Rectal smooth muscle tissue (tissue), 1 donor: ENCODE measurements at regions not wholly inside any gene's neighbourhood (a gene's known extent, or its start where the extent isn't known, plus 50 kb on each side); places are given as distances from the start of the nearest gene placed in this dataset.
"Not testable (repeated sequence)": the region's sequence is repeated elsewhere in the genome, so short reads cannot be mapped to it uniquely, and the experiment has no call there.

Source experiments
- H3K27ac ChIP-seq: one replicate; pipeline ENCODE4 v1.7.0; 2013; ENCODE audit warnings: low read depth, low read length, inconsistent platforms
- H3K27me3 ChIP-seq: one replicate; pipeline ENCODE4 v1.7.0; 2013; ENCODE audit warnings: low read length; ENCODE audit not compliant: control insufficient read depth, insufficient read depth
- H3K36me3 ChIP-seq: one replicate; pipeline ENCODE4 v1.7.0; 2013; ENCODE audit warnings: low read length; ENCODE audit not compliant: control insufficient read depth, insufficient read depth
- H3K4me1 ChIP-seq: one replicate; pipeline ENCODE4 v1.7.0; 2013; ENCODE audit warnings: low read length; ENCODE audit not compliant: control insufficient read depth, insufficient read depth
- H3K4me3 ChIP-seq: one replicate; pipeline ENCODE4 v1.7.0; 2013; ENCODE audit warnings: low read length
- H3K9ac ChIP-seq: one replicate; pipeline ENCODE4 v1.7.0; 2013; ENCODE audit warnings: low read length

GRCh38 chr1:79530055-79530454, 523.5 kb upstream of the ADGRL4 start:
- Histone ChIP-seq H3K9ac (no peak overlapping the region), H3K4me3 (no peak overlapping the region), H3K4me1 (no peaks in the 10 kb centered on the region), H3K36me3 (no peaks in the 10 kb centered on the region), H3K27me3 (no peaks in the 10 kb centered on the region), H3K27ac (no peak overlapping the region)

DNA sequence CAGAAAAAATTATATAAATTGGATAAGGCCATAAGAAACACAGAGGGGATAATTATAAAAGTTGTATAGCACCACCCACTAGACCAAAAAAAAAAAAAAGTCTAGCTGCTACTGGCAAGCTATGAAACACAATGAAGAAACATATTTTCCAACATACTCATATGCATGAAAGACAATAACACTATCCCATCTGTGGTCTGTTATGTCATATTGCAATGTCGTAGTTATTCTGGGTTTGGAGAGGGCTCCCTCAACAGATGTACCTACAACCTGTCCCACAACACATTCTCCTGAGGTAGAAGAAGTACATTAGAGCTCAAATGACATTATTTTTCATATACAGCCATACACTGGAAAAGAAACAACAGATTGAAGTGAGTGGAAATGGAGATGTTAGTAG, 517.6 kb upstream of the ADGRL4 start:
- Histone ChIP-seq H3K4me1 (no peaks in the 10 kb centered on the region), H3K9ac (no peak overlapping the region), H3K4me3 (no peak overlapping the region), H3K36me3 (no peaks in the 10 kb centered on the region), H3K27ac (no peak overlapping the region), H3K27me3 (no peaks in the 10 kb centered on the region)

- no peaks in the 10 kb centered on the region for H3K27me3 ChIP-seq
- H3K4me3 ChIP-seq: no peak overlapping the region
- no peaks in the 10 kb centered on the region for H3K4me1 ChIP-seq
- H3K27ac ChIP-seq: no peak overlapping the region
- no peaks in the 10 kb centered on the region for H3K36me3 ChIP-seq
- H3K9ac ChIP-seq: no peak overlapping the region
Measured at GRCh38 chr1:79519084-79519760, 512.7 kb upstream of the ADGRL4 start.

DNA sequence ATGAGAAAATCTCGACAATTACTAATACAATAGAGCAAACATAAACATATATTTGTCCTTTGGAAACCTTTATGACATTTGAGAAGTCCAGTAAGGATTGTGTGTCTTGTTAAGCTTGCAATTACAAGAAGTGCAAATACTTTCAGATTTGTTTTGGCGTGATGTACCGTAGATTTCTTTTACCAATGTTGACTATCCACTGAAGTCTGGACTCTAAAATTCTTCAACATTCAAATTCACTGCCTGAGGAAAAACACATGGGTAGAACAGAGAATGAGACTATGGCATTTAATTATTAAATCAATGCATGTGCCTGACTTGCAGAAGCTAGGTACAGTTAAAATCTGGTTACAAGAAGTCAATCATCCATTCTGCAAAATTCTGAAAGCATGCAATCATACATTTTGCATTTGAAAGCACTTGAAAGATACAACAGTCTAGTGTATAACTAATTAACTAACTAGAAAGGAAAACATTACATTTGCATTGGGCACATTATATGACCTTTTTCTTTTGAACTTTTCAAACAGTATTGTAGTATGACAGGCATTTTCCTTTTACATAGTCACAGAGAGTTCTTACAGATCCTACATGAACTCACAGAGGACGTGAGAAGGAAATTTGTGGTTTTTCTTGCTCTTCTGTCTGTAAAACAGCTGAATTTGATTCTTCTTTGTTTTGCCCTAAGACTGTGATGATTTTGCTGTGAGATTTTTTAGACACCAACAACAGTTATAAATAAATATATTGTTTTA, 511.1 kb upstream of the ADGRL4 start:
- Histone ChIP-seq H3K9ac (no peak overlapping the region), H3K36me3 (no peaks in the 10 kb centered on the region), H3K27me3 (no peaks in the 10 kb centered on the region), H3K27ac (no peak overlapping the region), H3K4me3 (no peak overlapping the region), H3K4me1 (no peaks in the 10 kb centered on the region)

DNA sequence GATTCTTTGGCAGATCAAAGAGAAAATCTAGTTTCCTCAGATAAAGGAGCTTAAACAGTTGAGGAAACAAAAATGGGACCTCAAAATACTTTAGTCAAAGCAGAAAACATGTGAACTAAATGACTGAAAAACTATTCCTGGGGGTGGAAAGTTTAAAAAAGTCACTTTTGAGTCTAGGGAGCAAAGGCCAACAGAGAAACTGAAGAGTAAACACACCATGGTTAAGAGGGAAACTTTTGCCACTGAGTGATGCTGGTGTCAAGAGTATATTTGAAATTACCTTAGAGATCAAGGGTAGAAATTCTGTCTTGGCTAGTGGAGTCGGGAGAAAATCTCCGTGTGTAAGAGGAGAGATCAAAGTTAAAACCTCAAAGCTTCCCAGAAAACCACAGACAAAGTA, 501.2 kb upstream of the ADGRL4 start:
- Histone ChIP-seq H3K27ac (no peak overlapping the region), H3K9ac (no peak overlapping the region), H3K27me3 (no peaks in the 10 kb centered on the region), H3K36me3 (no peaks in the 10 kb centered on the region), H3K4me1 (no peaks in the 10 kb centered on the region), H3K4me3 (no peak overlapping the region)

DNA sequence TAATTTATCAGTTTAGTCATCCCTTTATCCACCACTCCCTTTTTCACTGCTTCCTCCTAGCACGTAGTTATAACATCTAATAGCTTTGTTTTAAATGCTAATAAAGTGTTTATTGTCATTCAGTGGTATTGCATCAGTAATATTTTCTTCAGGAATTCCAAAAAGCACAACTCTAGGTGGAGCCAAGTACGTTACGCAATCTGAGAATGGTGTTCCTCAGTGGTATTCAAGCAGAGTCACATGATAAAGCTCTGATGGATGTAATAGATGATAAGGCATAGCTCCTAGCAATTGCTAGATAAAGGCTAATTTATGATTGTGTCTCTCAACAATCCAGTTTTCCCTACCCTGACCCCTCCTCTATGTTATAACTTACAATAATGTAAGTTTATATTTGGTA, 494.6 kb upstream of the ADGRL4 start:
- no peak overlapping the region for H3K27ac ChIP-seq
- H3K4me3 ChIP-seq: no peak overlapping the region
- no peak overlapping the region for H3K9ac ChIP-seq

GRCh38 chr1:79499541-79499940, 493.0 kb upstream of the ADGRL4 start:
- Histone ChIP-seq H3K27me3 (no peaks in the 10 kb centered on the region), H3K36me3 (no peaks in the 10 kb centered on the region), H3K27ac (no peak overlapping the region), H3K4me1 (no peaks in the 10 kb centered on the region), H3K9ac (no peak overlapping the region), H3K4me3 (no peak overlapping the region)

More for the DNA sequence above, 494.6 kb upstream of the ADGRL4 start:
- Histone ChIP-seq H3K36me3 (no peaks in the 10 kb centered on the region), H3K27me3 (no peaks in the 10 kb centered on the region), H3K4me1 (no peaks in the 10 kb centered on the region)

- H3K9ac ChIP-seq: no peak overlapping the region
- no peak overlapping the region for H3K27ac ChIP-seq
- no peaks in the 10 kb centered on the region for H3K4me1 ChIP-seq
- no peaks in the 10 kb centered on the region for H3K36me3 ChIP-seq
- H3K4me3 ChIP-seq: no peak overlapping the region
- no peaks in the 10 kb centered on the region for H3K27me3 ChIP-seq
Measured at GRCh38 chr1:79497193-79497773, 490.8 kb upstream of the ADGRL4 start.

GRCh38 chr1:79496129-79496528, 489.6 kb upstream of the ADGRL4 start:
- no peak overlapping the region for H3K9ac ChIP-seq
- H3K36me3 ChIP-seq: no peaks in the 10 kb centered on the region
- no peaks in the 10 kb centered on the region for H3K27me3 ChIP-seq
- no peak overlapping the region for H3K27ac ChIP-seq
- H3K4me1 ChIP-seq: no peaks in the 10 kb centered on the region
- H3K4me3 ChIP-seq: no peak overlapping the region

GRCh38 chr1:79493702-79494101, 487.2 kb upstream of the ADGRL4 start:
- H3K4me1 ChIP-seq, H3K9ac ChIP-seq, H3K27me3 ChIP-seq, H3K4me3 ChIP-seq, H3K36me3 ChIP-seq, H3K27ac ChIP-seq: not testable (repeated sequence)

- H3K27me3 ChIP-seq, H3K9ac ChIP-seq, H3K27ac ChIP-seq, H3K4me3 ChIP-seq, H3K4me1 ChIP-seq, H3K36me3 ChIP-seq: not testable (repeated sequence)
Measured at GRCh38 chr1:79488572-79489121, 482.1 kb upstream of the ADGRL4 start.

DNA sequence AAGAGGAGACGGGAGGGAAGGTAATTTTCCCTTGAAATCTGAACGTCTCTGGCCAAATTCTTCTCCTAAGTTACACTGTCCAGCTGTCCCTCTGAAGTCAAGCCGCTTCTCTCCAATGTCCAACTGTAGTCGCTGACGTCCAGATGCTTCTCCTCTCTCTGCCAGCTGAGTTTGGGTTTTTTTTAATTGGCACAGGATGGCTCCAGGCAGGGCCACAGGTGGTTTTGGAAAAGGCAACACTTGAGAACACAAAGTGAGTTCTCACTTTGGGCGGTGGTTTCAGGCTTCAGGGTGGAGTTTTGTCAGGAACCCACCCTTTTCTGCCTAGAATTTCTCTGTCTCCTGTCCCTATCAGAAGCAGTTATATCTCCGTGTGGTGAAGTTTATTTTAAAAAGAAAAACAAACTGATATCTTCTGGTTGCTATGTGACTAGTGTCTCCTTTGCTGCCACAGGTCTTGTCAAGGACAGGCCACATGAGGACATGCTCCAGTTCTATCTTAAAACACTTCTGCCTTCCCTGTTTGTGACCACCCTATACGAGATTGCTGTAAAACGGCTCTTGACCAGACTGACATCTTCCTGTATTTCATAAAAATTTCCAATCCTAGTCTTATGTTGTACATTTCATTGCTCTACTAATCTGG, 472.3 kb upstream of the ADGRL4 start:
- Histone ChIP-seq H3K27ac (no peak overlapping the region), H3K27me3 (no peaks in the 10 kb centered on the region), H3K4me3 (no peak overlapping the region), H3K9ac (no peak overlapping the region), H3K4me1 (no peaks in the 10 kb centered on the region), H3K36me3 (no peaks in the 10 kb centered on the region)
